ENCODE measurements at regions not wholly inside any gene's neighbourhood (a gene's known extent, or its start where the extent isn't known, plus 50 kb on each side); places are given as distances from the start of the nearest gene placed in this dataset.

DNA sequence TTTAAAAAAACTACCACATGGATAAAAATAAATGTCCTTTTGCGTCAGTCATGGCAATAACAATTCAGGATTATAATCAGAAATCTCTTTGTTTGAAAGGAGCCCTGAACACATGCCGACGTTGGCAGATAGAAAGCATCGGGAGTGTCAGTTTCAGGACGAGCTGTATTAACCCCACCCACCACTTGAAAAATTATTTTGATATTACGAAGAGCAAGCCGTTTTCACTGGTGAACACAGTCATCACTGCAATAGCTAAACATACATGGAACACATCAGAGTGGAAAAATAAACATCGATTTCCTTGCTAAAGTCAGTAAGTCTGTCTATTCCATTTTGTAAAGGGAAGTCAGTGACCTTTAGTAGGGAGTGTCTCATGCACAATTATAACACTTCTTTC is 266.4 kb upstream of the FBXL7 start:
- TF ChIP-seq, protein P1, sequence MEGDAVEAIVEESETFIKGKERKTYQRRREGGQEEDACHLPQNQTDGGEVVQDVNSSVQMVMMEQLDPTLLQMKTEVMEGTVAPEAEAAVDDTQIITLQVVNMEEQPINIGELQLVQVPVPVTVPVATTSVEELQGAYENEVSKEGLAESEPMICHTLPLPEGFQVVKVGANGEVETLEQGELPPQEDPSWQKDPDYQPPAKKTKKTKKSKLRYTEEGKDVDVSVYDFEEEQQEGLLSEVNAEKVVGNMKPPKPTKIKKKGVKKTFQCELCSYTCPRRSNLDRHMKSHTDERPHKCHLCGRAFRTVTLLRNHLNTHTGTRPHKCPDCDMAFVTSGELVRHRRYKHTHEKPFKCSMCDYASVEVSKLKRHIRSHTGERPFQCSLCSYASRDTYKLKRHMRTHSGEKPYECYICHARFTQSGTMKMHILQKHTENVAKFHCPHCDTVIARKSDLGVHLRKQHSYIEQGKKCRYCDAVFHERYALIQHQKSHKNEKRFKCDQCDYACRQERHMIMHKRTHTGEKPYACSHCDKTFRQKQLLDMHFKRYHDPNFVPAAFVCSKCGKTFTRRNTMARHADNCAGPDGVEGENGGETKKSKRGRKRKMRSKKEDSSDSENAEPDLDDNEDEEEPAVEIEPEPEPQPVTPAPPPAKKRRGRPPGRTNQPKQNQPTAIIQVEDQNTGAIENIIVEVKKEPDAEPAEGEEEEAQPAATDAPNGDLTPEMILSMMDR (IDR thresholded peaks at IDR 0.05 in 4 of 5, conservative IDR thresholded peaks at IDR 0.05 in 1 of 5), result no peak
- TF ChIP-seq POLR2A (IDR thresholded peaks at IDR 0.05), result no peak
- intact Hi-C loops (cut with DNase I; ENCODE audit: low total_unique reads), result no loop called here
- DNase-seq, result no peak
- ATAC-seq, result peak in 1 of 2 donors; percentile 21
- H3K36me3 ChIP-seq, result no peaks in the 10 kb centered on the region
- H3K9me3 ChIP-seq, result no peaks in the 10 kb centered on the region
- no peak overlapping the region for H3K4me3 ChIP-seq
- H3K4me1 ChIP-seq, result no peaks in the 10 kb centered on the region
- in situ Hi-C loops (cut with MboI; ENCODE audit: low sequenced_read_pairs in 4 of 4), result no loop called here
- no peaks in the 10 kb centered on the region for H3K27me3 ChIP-seq
- H3K27ac ChIP-seq, result no peak overlapping the region

GRCh38 chr5:15222156-15222555 is 277.8 kb upstream of the FBXL7 start:
- intact Hi-C loops (cut with DNase I; ENCODE audit: low total_unique reads) (no loop called here), in situ Hi-C loops (cut with MboI; ENCODE audit: low sequenced_read_pairs in 4 of 4) (no loop called here)
- no peak overlapping the region for H3K4me3 ChIP-seq
- no peak overlapping the region for H3K27ac ChIP-seq
- H3K36me3 ChIP-seq, result no peaks in the 10 kb centered on the region
- no peak for ATAC-seq
- no peaks in the 10 kb centered on the region for H3K4me1 ChIP-seq
- H3K9me3 ChIP-seq, result no peaks in the 10 kb centered on the region
- TF ChIP-seq, protein P1 (IDR thresholded peaks at IDR 0.05 in 4 of 5, conservative IDR thresholded peaks at IDR 0.05 in 1 of 5), result no peak
- TF ChIP-seq POLR2A (IDR thresholded peaks at IDR 0.05), result no peak
- no peak for DNase-seq
- H3K27me3 ChIP-seq, result no peaks in the 10 kb centered on the region

- Histone ChIP-seq H3K4me1 (no peaks in the 10 kb centered on the region), H3K4me3 (no peak overlapping the region), H3K36me3 (no peaks in the 10 kb centered on the region), H3K27ac (no peak overlapping the region), H3K9me3 (no peaks in the 10 kb centered on the region), H3K27me3 (no peaks in the 10 kb centered on the region)
- ATAC-seq, result no peak
- intact Hi-C loops (cut with DNase I; ENCODE audit: low total_unique reads) (no loop called here), in situ Hi-C loops (cut with MboI; ENCODE audit: low sequenced_read_pairs in 4 of 4) (no loop called here)
- no peak for TF ChIP-seq POLR2A (IDR thresholded peaks at IDR 0.05)
- TF ChIP-seq, protein P1 (IDR thresholded peaks at IDR 0.05 in 4 of 5, conservative IDR thresholded peaks at IDR 0.05 in 1 of 5), result no peak
- DNase-seq, result no peak
Measured at GRCh38 chr5:15220642-15221173, 279.3 kb upstream of the FBXL7 start.

GRCh38 chr5:15215056-15215455 is 284.9 kb upstream of the FBXL7 start:
- H3K27ac ChIP-seq, result no peak overlapping the region
- H3K9me3 ChIP-seq, result no peaks in the 10 kb centered on the region
- no peak overlapping the region for H3K4me3 ChIP-seq
- ATAC-seq (no peak), DNase-seq (no peak)
- intact Hi-C loops (cut with DNase I; ENCODE audit: low total_unique reads) (no loop called here), in situ Hi-C loops (cut with MboI; ENCODE audit: low sequenced_read_pairs in 4 of 4) (no loop called here)
- no peaks in the 10 kb centered on the region for H3K36me3 ChIP-seq
- no peak for TF ChIP-seq POLR2A (IDR thresholded peaks at IDR 0.05)
- TF ChIP-seq, protein P1 (IDR thresholded peaks at IDR 0.05 in 4 of 5, conservative IDR thresholded peaks at IDR 0.05 in 1 of 5), result no peak
- no peaks in the 10 kb centered on the region for H3K27me3 ChIP-seq
- H3K4me1 ChIP-seq, result no peaks in the 10 kb centered on the region

- DNase-seq (no peak), ATAC-seq (no peak)
- in situ Hi-C loops (cut with MboI; ENCODE audit: low sequenced_read_pairs in 4 of 4), result no loop called here
- Histone ChIP-seq H3K4me1 (no peaks in the 10 kb centered on the region), H3K27ac (no peak overlapping the region), H3K4me3 (no peak overlapping the region), H3K36me3 (no peaks in the 10 kb centered on the region), H3K9me3 (no peaks in the 10 kb centered on the region), H3K27me3 (no peaks in the 10 kb centered on the region)
- no peak for TF ChIP-seq POLR2A (IDR thresholded peaks at IDR 0.05)
- TF ChIP-seq, protein P1 (IDR thresholded peaks at IDR 0.05 in 4 of 5, conservative IDR thresholded peaks at IDR 0.05 in 1 of 5), result no peak
- intact Hi-C loops (cut with DNase I; ENCODE audit: low total_unique reads), result no loop called here
Measured at GRCh38 chr5:15214010-15214409, 286.0 kb upstream of the FBXL7 start.
